Fibroblast of pulmonary artery (primary cell): ENCODE measurements at regions not wholly inside any gene's neighbourhood (a gene's known extent, or its start where the extent isn't known, plus 50 kb on each side); places are given as distances from the start of the nearest gene placed in this dataset.
"Not testable (repeated sequence)": the region's sequence is repeated elsewhere in the genome, so short reads cannot be mapped to it uniquely, and the experiment has no call there.

Experiments used
- DNase-seq: peaks from one replicate; pipeline ENCODE4 v3.0.0-alpha.2; 2010; ENCODE audit warnings: low read depth
- H3K4me3 ChIP-seq: replicated peaks from 2 replicates; pipeline ENCODE4 v1.5.1; 2011; ENCODE audit warnings: low read depth, mild to moderate bottlenecking, control low read depth, low read length, moderate library complexity
- CTCF ChIP-seq: IDR thresholded peaks from 2 replicates; pipeline ENCODE4 v1.5.1; 2011; ENCODE audit warnings: mild to moderate bottlenecking, control low read depth, low read length, inconsistent platforms; ENCODE audit errors: missing control alignments

- DNase-seq = no peak
- TF ChIP-seq CTCF = no peak
- H3K4me3 ChIP-seq = no peak overlapping the region
Measured at GRCh38 chr13:53101883-53102282, 73.3 kb downstream of the OLFM4 start.

GRCh38 chr13:53104136-53104535, 75.5 kb downstream of the OLFM4 start:
- no peak for DNase-seq
- no peak for TF ChIP-seq CTCF
- H3K4me3 ChIP-seq = no peak overlapping the region

GRCh38 chr13:53105477-53105876, 76.9 kb downstream of the OLFM4 start:
- DNase-seq = no peak
- no peak overlapping the region for H3K4me3 ChIP-seq
- no peak for TF ChIP-seq CTCF

GRCh38 chr13:53105890-53106289, 77.3 kb downstream of the OLFM4 start:
- no peak for TF ChIP-seq CTCF
- H3K4me3 ChIP-seq = no peak overlapping the region

GRCh38 chr13:53110181-53110580, 81.6 kb downstream of the OLFM4 start:
- TF ChIP-seq CTCF = no peak
- no peak for DNase-seq
- H3K4me3 ChIP-seq = no peak overlapping the region

More at GRCh38 chr13:53105890-53106289, 77.3 kb downstream of the OLFM4 start:
- DNase-seq = no peak

GRCh38 chr13:53110614-53111013, 82.0 kb downstream of the OLFM4 start:
- no peak for TF ChIP-seq CTCF

GRCh38 chr13:53112522-53112921, 83.9 kb downstream of the OLFM4 start:
- no peak for TF ChIP-seq CTCF
- H3K4me3 ChIP-seq = no peak overlapping the region
- DNase-seq = no peak

More at GRCh38 chr13:53110614-53111013, 82.0 kb downstream of the OLFM4 start:
- H3K4me3 ChIP-seq = no peak overlapping the region
- DNase-seq = no peak

GRCh38 chr13:53117048-53117447, 88.4 kb downstream of the OLFM4 start:
- not testable (repeated sequence) for H3K4me3 ChIP-seq, DNase-seq
